Loucy (cell line): ENCODE measurements at regions not wholly inside any gene's neighbourhood (a gene's known extent, or its start where the extent isn't known, plus 50 kb on each side); places are given as distances from the start of the nearest gene placed in this dataset.

Experiments
- H2AFZ ChIP-seq: fragments of 200-600 bp; sonication (generic); 2 replicates; pipeline ENCODE4 v1.6.0; 2016; ENCODE audit warnings: antibody characterized with exemption, mild to moderate bottlenecking, low read length, moderate library complexity
- H3F3A ChIP-seq: fragments of 200-600 bp; 2 replicates; pipeline ENCODE4 v1.6.0; 2016; ENCODE audit warnings: antibody characterized with exemption, low read depth, mild to moderate bottlenecking
- H3K27me3 ChIP-seq: fragments of 200-600 bp; sonication (generic); 2 replicates; pipeline ENCODE4 v1.6.1; 2014; ENCODE audit warnings: low read length, mild to moderate bottlenecking; ENCODE audit not compliant: insufficient read depth, poor library complexity, severe bottlenecking
- H3K36me3 ChIP-seq: fragments of 200-600 bp; sonication (generic); 2 replicates; pipeline ENCODE4 v1.6.1; 2016; ENCODE audit warnings: low read length; ENCODE audit not compliant: insufficient read depth
- H3K4me1 ChIP-seq: fragments of 200-600 bp; sonication (generic); 2 replicates; pipeline ENCODE4 v1.5.1; 2014; ENCODE audit warnings: low read length, mild to moderate bottlenecking; ENCODE audit not compliant: insufficient read depth, poor library complexity, severe bottlenecking
- H3K4me2 ChIP-seq: fragments of 200-600 bp; sonication (generic); 2 replicates; pipeline ENCODE4 v1.6.0; 2014; ENCODE audit warnings: antibody characterized with exemption, low read length, low read depth, mild to moderate bottlenecking; ENCODE audit not compliant: poor library complexity, severe bottlenecking
- H3K4me3 ChIP-seq: fragments of 200-600 bp; sonication (generic); 2 replicates; pipeline ENCODE4 v1.5.1; 2014; ENCODE audit warnings: low read length, mild to moderate bottlenecking, mixed read lengths; ENCODE audit not compliant: poor library complexity, severe bottlenecking
- H3K79me2 ChIP-seq: fragments of 200-600 bp; sonication (generic); 2 replicates; pipeline ENCODE4 v1.6.1; 2014; ENCODE audit warnings: low read length; ENCODE audit not compliant: insufficient read depth
- H3K9ac ChIP-seq: fragments of 200-600 bp; sonication (generic); 2 replicates; pipeline ENCODE4 v1.6.0; 2014; ENCODE audit warnings: mild to moderate bottlenecking, low read depth, low read length, moderate library complexity; ENCODE audit not compliant: poor library complexity, severe bottlenecking
- H3K9me2 ChIP-seq: fragments of 200-600 bp; sonication (generic); replicated peaks from 2 replicates; pipeline ENCODE4 v1.6.1; 2016; ENCODE audit warnings: low read depth, low read length, mixed read lengths
- H3K9me3 ChIP-seq: fragments of 200-600 bp; sonication (generic); 2 replicates; pipeline ENCODE4 v1.6.1; 2014; ENCODE audit warnings: mild to moderate bottlenecking, antibody characterized with exemption, low read length, low read depth; ENCODE audit not compliant: insufficient read depth
- H4K20me1 ChIP-seq: fragments of 200-600 bp; sonication (generic); 2 replicates; pipeline ENCODE4 v1.6.0; 2014; ENCODE audit warnings: antibody characterized with exemption, low read length, mild to moderate bottlenecking; ENCODE audit not compliant: insufficient read depth, poor library complexity, severe bottlenecking
- EZH2phosphoT487 ChIP-seq: fragments of 200-600 bp; IDR thresholded peaks from 2 replicates; pipeline ENCODE4 v1.6.1; 2018; ENCODE audit warnings: antibody characterized with exemption, mild to moderate bottlenecking, moderate library complexity, borderline replicate concordance
- TF ChIP-seq, protein P1 (sequence below): fragments of 200-600 bp; sonication (generic); conservative IDR thresholded peaks from 2 replicates; pipeline ENCODE4 v1.5.1; 2014; ENCODE audit warnings: mild to moderate bottlenecking, antibody characterized with exemption, low read length

- no peaks in the 10 kb centered on the region for H3K9me3 ChIP-seq
- no peak for TF ChIP-seq EZH2phosphoT487
- TF ChIP-seq, protein P1, sequence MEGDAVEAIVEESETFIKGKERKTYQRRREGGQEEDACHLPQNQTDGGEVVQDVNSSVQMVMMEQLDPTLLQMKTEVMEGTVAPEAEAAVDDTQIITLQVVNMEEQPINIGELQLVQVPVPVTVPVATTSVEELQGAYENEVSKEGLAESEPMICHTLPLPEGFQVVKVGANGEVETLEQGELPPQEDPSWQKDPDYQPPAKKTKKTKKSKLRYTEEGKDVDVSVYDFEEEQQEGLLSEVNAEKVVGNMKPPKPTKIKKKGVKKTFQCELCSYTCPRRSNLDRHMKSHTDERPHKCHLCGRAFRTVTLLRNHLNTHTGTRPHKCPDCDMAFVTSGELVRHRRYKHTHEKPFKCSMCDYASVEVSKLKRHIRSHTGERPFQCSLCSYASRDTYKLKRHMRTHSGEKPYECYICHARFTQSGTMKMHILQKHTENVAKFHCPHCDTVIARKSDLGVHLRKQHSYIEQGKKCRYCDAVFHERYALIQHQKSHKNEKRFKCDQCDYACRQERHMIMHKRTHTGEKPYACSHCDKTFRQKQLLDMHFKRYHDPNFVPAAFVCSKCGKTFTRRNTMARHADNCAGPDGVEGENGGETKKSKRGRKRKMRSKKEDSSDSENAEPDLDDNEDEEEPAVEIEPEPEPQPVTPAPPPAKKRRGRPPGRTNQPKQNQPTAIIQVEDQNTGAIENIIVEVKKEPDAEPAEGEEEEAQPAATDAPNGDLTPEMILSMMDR: no peak
These were observed 1186.2 kb downstream of the BCL11B start for GRCh38 chr14:98085751-98086150.

GRCh38 chr14:98093111-98093510, 1178.9 kb downstream of the BCL11B start:
- Histone ChIP-seq H3K79me2 (no peaks in the 10 kb centered on the region), H3K9me2 (no peaks in the 10 kb centered on the region), H4K20me1 (no peaks in the 10 kb centered on the region), H3K4me1 (no peaks in the 10 kb centered on the region), H3K4me2 (no peak overlapping the region), H3F3A (no peaks in the 10 kb centered on the region), H3K9me3 (no peaks in the 10 kb centered on the region), H2AFZ (no peak overlapping the region), H3K36me3 (no peaks in the 10 kb centered on the region), H3K4me3 (no peak overlapping the region), H3K27me3 (no peaks in the 10 kb centered on the region), H3K9ac (no peak overlapping the region)
- TF ChIP-seq EZH2phosphoT487: no peak
- TF ChIP-seq, protein P1: no peak

More at GRCh38 chr14:98085751-98086150, 1186.2 kb downstream of the BCL11B start:
- Histone ChIP-seq H3K9ac (no peak overlapping the region), H3K4me3 (no peak overlapping the region), H3K9me2 (no peaks in the 10 kb centered on the region), H3K4me2 (no peak overlapping the region), H3K36me3 (no peaks in the 10 kb centered on the region), H3K27me3 (no peaks in the 10 kb centered on the region), H3F3A (no peaks in the 10 kb centered on the region), H3K79me2 (no peaks in the 10 kb centered on the region), H4K20me1 (no peaks in the 10 kb centered on the region), H2AFZ (no peak overlapping the region), H3K4me1 (no peaks in the 10 kb centered on the region)

GRCh38 chr14:98099527-98099926, 1172.5 kb downstream of the BCL11B start:
- Histone ChIP-seq H3F3A (no peaks in the 10 kb centered on the region), H2AFZ (no peak overlapping the region), H3K9ac (no peak overlapping the region), H3K9me2 (no peaks in the 10 kb centered on the region), H3K4me1 (no peaks in the 10 kb centered on the region), H3K4me2 (no peak overlapping the region), H3K27me3 (no peaks in the 10 kb centered on the region), H3K4me3 (no peak overlapping the region), H4K20me1 (no peaks in the 10 kb centered on the region), H3K9me3 (no peaks in the 10 kb centered on the region), H3K36me3 (no peaks in the 10 kb centered on the region), H3K79me2 (no peaks in the 10 kb centered on the region)
- no peak for TF ChIP-seq EZH2phosphoT487
- TF ChIP-seq, protein P1: no peak
